ENCODE measurements at regions not wholly inside any gene's neighbourhood (a gene's known extent, or its start where the extent isn't known, plus 50 kb on each side); places are given as distances from the start of the nearest gene placed in this dataset.
A peak's percentile ranks its signal among the peaks of the same experiment; 100 is the strongest.

GRCh38 chrX:20974326-20974725 is 399.9 kb upstream of the CNKSR2 start:
- Histone ChIP-seq H4K20me1 (ENCODE audit: low read length) (no peaks in the 10 kb centered on the region), H3K27ac (ENCODE audit: low read length) (peak overlapping the region; percentile 23; the same call in 1 of the 2 replicates), H3K27me3 (ENCODE audit: low read length) (no peaks in the 10 kb centered on the region), H3K9me2 (replicated peaks; ENCODE audit: low read length) (no peaks in the 10 kb centered on the region), H3K36me3 (ENCODE audit: low read depth, low read length) (no peaks in the 10 kb centered on the region), H3K4me2 (ENCODE audit: low read length) (0 out of 2 replicates have a peak overlapping the region, but pooled peaks have one; percentile 10), H3K79me2 (ENCODE audit: low read length) (no peaks in the 10 kb centered on the region), H3F3A (ENCODE audit: low read length, unreplicated experiment) (no peaks in the 10 kb centered on the region), H3K4me3 (ENCODE audit: low read length) (no peak overlapping the region), H3K9me3 (ENCODE audit: low read length) (no peaks in the 10 kb centered on the region), H2AFZ (ENCODE audit: low read length) (no peak overlapping the region), H3K9ac (ENCODE audit: low read length) (no peak overlapping the region), H3K4me1 (ENCODE audit: insufficient read depth, low read length) (peaks cover 14% of the 10 kb centered on the region)
- CTCF ChIA-PET = no interaction called here
- POLR2A ChIA-PET (ENCODE audit: unreplicated experiment) = no interaction called here
- TF ChIP-seq CTCF (conservative IDR thresholded peaks at IDR 0.05; ENCODE audit: low read depth, low read length) = no peak
- TF ChIP-seq EZH2 (IDR thresholded peaks at IDR 0.05; ENCODE audit: low read length, unreplicated experiment) = no peak
- intact Hi-C loops (cut with micrococcal nuclease) = no loop called here
- BruUV-seq (replicated peaks) = no TSS peak
- DNase-seq = peak; percentile 40
- no peak for ATAC-seq

- BruUV-seq (replicated peaks) = no TSS peak
- H4K20me1 ChIP-seq (ENCODE audit: low read length) = no peaks in the 10 kb centered on the region
- no peaks in the 10 kb centered on the region for H3K27me3 ChIP-seq (ENCODE audit: low read length)
- no peaks in the 10 kb centered on the region for H3F3A ChIP-seq (ENCODE audit: low read length, unreplicated experiment)
- H2AFZ ChIP-seq (ENCODE audit: low read length) = no peak overlapping the region
- H3K4me1 ChIP-seq (ENCODE audit: insufficient read depth, low read length) = peaks cover 20% of the 10 kb centered on the region
- DNase-seq = no peak
- TF ChIP-seq EZH2phosphoT487 (IDR thresholded peaks at IDR 0.05; ENCODE audit: borderline replicate concordance, low read length) = no peak
- ChIA-PET CTCF (no interaction called here), POLR2A (ENCODE audit: unreplicated experiment) (no interaction called here)
- H3K27ac ChIP-seq (ENCODE audit: low read length) = no peak overlapping the region
- H3K9ac ChIP-seq (ENCODE audit: low read length) = no peak overlapping the region
- no peaks in the 10 kb centered on the region for H3K9me3 ChIP-seq (ENCODE audit: low read length)
- intact Hi-C loops (cut with micrococcal nuclease) = no loop called here
- H3K36me3 ChIP-seq (ENCODE audit: low read depth, low read length) = no peaks in the 10 kb centered on the region
- no peaks in the 10 kb centered on the region for H3K9me2 ChIP-seq (replicated peaks; ENCODE audit: low read length)
- H3K4me3 ChIP-seq (ENCODE audit: low read length) = no peak overlapping the region
- no peak for ATAC-seq
- no peak overlapping the region for H3K4me2 ChIP-seq (ENCODE audit: low read length)
- no peaks in the 10 kb centered on the region for H3K79me2 ChIP-seq (ENCODE audit: low read length)
Measured at GRCh38 chrX:20973038-20973437, 401.2 kb upstream of the CNKSR2 start.

- Histone ChIP-seq H2AFZ (ENCODE audit: low read length) (no peak overlapping the region), H3K4me3 (ENCODE audit: low read length) (no peak overlapping the region), H3K4me2 (ENCODE audit: low read length) (no peak overlapping the region), H3K79me2 (ENCODE audit: low read length) (no peaks in the 10 kb centered on the region), H3K27ac (ENCODE audit: low read length) (peak overlapping the region; percentile 37), H3F3A (ENCODE audit: low read length, unreplicated experiment) (no peaks in the 10 kb centered on the region), H3K9me3 (ENCODE audit: low read length) (no peaks in the 10 kb centered on the region), H3K36me3 (ENCODE audit: low read depth, low read length) (no peaks in the 10 kb centered on the region), H3K9ac (ENCODE audit: low read length) (no peak overlapping the region), H3K27me3 (ENCODE audit: low read length) (no peaks in the 10 kb centered on the region), H4K20me1 (ENCODE audit: low read length) (no peaks in the 10 kb centered on the region), H3K9me2 (replicated peaks; ENCODE audit: low read length) (no peaks in the 10 kb centered on the region), H3K4me1 (ENCODE audit: insufficient read depth, low read length) (peaks cover 20% of the 10 kb centered on the region)
- ATAC-seq = no peak
- intact Hi-C loops (cut with micrococcal nuclease) = no loop called here
- peak; percentile 62 for DNase-seq
- no peak for TF ChIP-seq EZH2 (IDR thresholded peaks at IDR 0.05; ENCODE audit: low read length, unreplicated experiment)
- no peak for TF ChIP-seq CTCF (conservative IDR thresholded peaks at IDR 0.05; ENCODE audit: low read depth, low read length)
- BruUV-seq (replicated peaks) = no TSS peak
- ChIA-PET POLR2A (ENCODE audit: unreplicated experiment) (no interaction called here), CTCF (no interaction called here)
Measured at GRCh38 chrX:20971250-20971649, 403.0 kb upstream of the CNKSR2 start.

All from PC-3 (cell line).